Tibial nerve (tissue), 4 donors: ENCODE measurements at regions not wholly inside any gene's neighbourhood (a gene's known extent, or its start where the extent isn't known, plus 50 kb on each side); places are given as distances from the start of the nearest gene placed in this dataset.

Source experiments
- CTCF ChIP-seq, 5 experiments: fragments of 200-600 bp in 3 of 5; fragments of 450-650 bp in 2 of 5; sonication (generic) in 3 of 5; IDR thresholded peaks; one replicate each; pipeline ENCODE4 v1.5.1; 2016 to 2019; ENCODE audit warnings: antibody characterized with exemption in 5 of 5, mild to moderate bottlenecking in 3 of 5, moderate library complexity in 2 of 5
- EP300 ChIP-seq, 2 donors: sonication (generic); formaldehyde crosslinking; IDR thresholded peaks; one replicate each; pipeline ENCODE4 v1.6.1; 2017; ENCODE audit warnings: antibody characterized with exemption in 2 of 2, mild to moderate bottlenecking in 1 of 2
- POLR2A ChIP-seq, 2 donors: fragments of 450-650 bp; IDR thresholded peaks; one replicate each; pipeline ENCODE4 v1.6.1; 2017; ENCODE audit warnings: antibody characterized with exemption in 2 of 2, mild to moderate bottlenecking in 2 of 2, moderate library complexity in 2 of 2

- TF ChIP-seq CTCF (IDR thresholded peaks at IDR 0.05): no peak
- no peak for TF ChIP-seq EP300 (IDR thresholded peaks at IDR 0.05)
- TF ChIP-seq POLR2A (IDR thresholded peaks at IDR 0.05): no peak
These were observed 183.7 kb downstream of the MCHR2 start for GRCh38 chr6:99810295-99810694.
